H9 (cell line): ENCODE measurements at regions not wholly inside any gene's neighbourhood (a gene's known extent, or its start where the extent isn't known, plus 50 kb on each side); places are given as distances from the start of the nearest gene placed in this dataset.

ENCODE experiments used
- DNase-seq: peaks from one replicate; pipeline ENCODE4 v3.0.0-alpha.2; 2017
- H2AFZ ChIP-seq: one replicate; pipeline ENCODE4 v1.6.1; 2013; ENCODE audit warnings: mild to moderate bottlenecking, low read length, control low read depth, moderate library complexity
- H2AK5ac ChIP-seq: 2 replicates; pipeline ENCODE4 v1.6.1; 2013; ENCODE audit warnings: low read length, control low read depth, mixed read lengths; ENCODE audit not compliant: insufficient read length
- H2BK120ac ChIP-seq: one replicate; pipeline ENCODE4 v1.6.1; 2013; ENCODE audit warnings: low read depth, mild to moderate bottlenecking, low read length, control low read depth, inconsistent platforms; ENCODE audit not compliant: poor library complexity, severe bottlenecking
- H2BK12ac ChIP-seq: 2 replicates; pipeline ENCODE4 v1.6.1; 2013; ENCODE audit warnings: low read length, control low read depth, mixed read lengths, low read depth; ENCODE audit not compliant: insufficient read length
- H2BK15ac ChIP-seq: 2 replicates; pipeline ENCODE4 v1.6.1; 2013; ENCODE audit warnings: low read depth, low read length, control low read depth
- H2BK20ac ChIP-seq: one replicate; pipeline ENCODE4 v1.6.1; 2013; ENCODE audit warnings: low read depth, mild to moderate bottlenecking, low read length, control low read depth, inconsistent platforms; ENCODE audit not compliant: poor library complexity, severe bottlenecking
- H2BK5ac ChIP-seq: 2 replicates; pipeline ENCODE4 v1.6.1; 2013; ENCODE audit warnings: low read length, control low read depth, mixed read lengths; ENCODE audit not compliant: insufficient read length
- H3K14ac ChIP-seq: 2 replicates; pipeline ENCODE4 v1.6.1; 2013; ENCODE audit warnings: low read length, control low read depth; ENCODE audit not compliant: insufficient read depth
- H3K18ac ChIP-seq: 2 replicates; pipeline ENCODE4 v1.6.1; 2013; ENCODE audit warnings: low read depth, mild to moderate bottlenecking, mixed read lengths, low read length, control low read depth; ENCODE audit not compliant: insufficient read length
- H3K23ac ChIP-seq: 2 replicates; pipeline ENCODE4 v1.6.1; 2013; ENCODE audit warnings: low read length, control low read depth, mixed read lengths, low read depth; ENCODE audit not compliant: insufficient read length
- H3K23me2 ChIP-seq: 2 replicates; pipeline ENCODE4 v1.6.1; 2013; ENCODE audit warnings: low read depth, mild to moderate bottlenecking, mixed read lengths, low read length, control low read depth; ENCODE audit not compliant: insufficient read length, poor library complexity, severe bottlenecking
- H3K27ac ChIP-seq: 2 replicates; pipeline ENCODE4 v1.5.1; 2013; ENCODE audit warnings: low read length, control low read depth, mixed read lengths, low read depth; ENCODE audit not compliant: insufficient read length
- H3K27me3 ChIP-seq: 2 replicates; pipeline ENCODE4 v1.6.1; 2013; ENCODE audit warnings: low read length, control low read depth, inconsistent platforms; ENCODE audit not compliant: insufficient read depth
- H3K4ac ChIP-seq: 2 replicates; pipeline ENCODE4 v1.6.1; 2013; ENCODE audit warnings: low read depth, mild to moderate bottlenecking, control low read depth, inconsistent platforms, low read length, moderate library complexity
- H3K4me1 ChIP-seq: 2 replicates; pipeline ENCODE4 v1.6.1; 2013; ENCODE audit warnings: low read length, control low read depth, inconsistent platforms; ENCODE audit not compliant: insufficient read depth
- H3K4me2 ChIP-seq: 2 replicates; pipeline ENCODE4 v1.6.1; 2013; ENCODE audit warnings: low read length, control low read depth, mixed read lengths; ENCODE audit not compliant: insufficient read length, insufficient read depth
- H3K56ac ChIP-seq: 2 replicates; pipeline ENCODE4 v1.6.1; 2013; ENCODE audit warnings: low read depth, mild to moderate bottlenecking, mixed read lengths, low read length, control low read depth; ENCODE audit not compliant: insufficient read length
- H3K79me1 ChIP-seq: 2 replicates; pipeline ENCODE4 v1.6.1; 2013; ENCODE audit warnings: low read depth, mild to moderate bottlenecking, moderate library complexity, low read length, control low read depth, inconsistent platforms; ENCODE audit not compliant: insufficient read depth, poor library complexity, severe bottlenecking
- H3K79me2 ChIP-seq: 2 replicates; pipeline ENCODE4 v1.6.1; 2013; ENCODE audit warnings: low read length, control low read depth, inconsistent platforms; ENCODE audit not compliant: insufficient read depth
- H3K9ac ChIP-seq: 2 replicates; pipeline ENCODE4 v1.6.1; 2013; ENCODE audit warnings: low read length, control low read depth, mixed read lengths; ENCODE audit not compliant: insufficient read length; ENCODE audit errors: extremely low read depth
- H3K9me3 ChIP-seq: one replicate; pipeline ENCODE4 v1.6.1; 2013; ENCODE audit warnings: low read depth, low read length, inconsistent platforms; ENCODE audit not compliant: control insufficient read depth
- H3T11ph ChIP-seq: one replicate; pipeline ENCODE4 v1.6.1; 2013; ENCODE audit warnings: mild to moderate bottlenecking, low read length, control low read depth, inconsistent platforms
- H4K20me1 ChIP-seq: one replicate; pipeline ENCODE4 v1.6.1; 2013; ENCODE audit not compliant: control insufficient read depth, insufficient read length, insufficient read depth
- H4K5ac ChIP-seq: 2 replicates; pipeline ENCODE4 v1.6.1; 2013; ENCODE audit warnings: low read depth, mild to moderate bottlenecking, mixed read lengths, low read length, control low read depth; ENCODE audit not compliant: insufficient read length
- H4K8ac ChIP-seq: replicated peaks from 2 replicates; pipeline ENCODE4 v1.6.1; 2013; ENCODE audit warnings: low read length, control low read depth, mixed read lengths, low read depth; ENCODE audit not compliant: insufficient read length
- H4K91ac ChIP-seq: 2 replicates; pipeline ENCODE4 v1.6.1; 2013; ENCODE audit warnings: low read depth, mild to moderate bottlenecking, moderate library complexity, mixed read lengths, low read length, control low read depth; ENCODE audit not compliant: insufficient read length
- H3K27ac Mint-ChIP-seq, 3 experiments: 2 replicates in 2 of 3; 3 replicates in 1 of 3; pipeline ENCODE4 v1.8.0; 2020 to 2021; ENCODE audit warnings: mixed read lengths in 3 of 3, mild to moderate bottlenecking in 1 of 3, moderate library complexity in 1 of 3
- H3K27me3 Mint-ChIP-seq: 2 replicates; pipeline ENCODE4 v1.8.0; 2021; ENCODE audit warnings: low read depth, mild to moderate bottlenecking, moderate library complexity, mixed read lengths
- H3K36me3 Mint-ChIP-seq, 3 experiments: 2 replicates in 2 of 3; 3 replicates in 1 of 3; pipeline ENCODE4 v1.8.0; 2020 to 2021; ENCODE audit warnings: low read depth in 3 of 3, mixed read lengths in 3 of 3; ENCODE audit not compliant: insufficient read depth in 1 of 3
- H3K4me1 Mint-ChIP-seq, 2 experiments: 2 replicates each; pipeline ENCODE4 v1.8.0; 2020; ENCODE audit warnings: mixed read lengths in 2 of 2
- H3K4me3 Mint-ChIP-seq, 2 experiments: 2 replicates in 1 of 2; 3 replicates in 1 of 2; pipeline ENCODE4 v1.8.0; 2020 to 2021; ENCODE audit warnings: mild to moderate bottlenecking in 2 of 2, mixed read lengths in 2 of 2, moderate library complexity in 1 of 2
- H3K9me3 Mint-ChIP-seq, 2 experiments: 2 replicates in 1 of 2; 3 replicates in 1 of 2; pipeline ENCODE4 v1.8.0; 2020; ENCODE audit warnings: mild to moderate bottlenecking in 2 of 2, mixed read lengths in 2 of 2, moderate library complexity in 1 of 2
- CTCF ChIP-seq: fragments of 200-600 bp; sonication (generic); conservative IDR thresholded peaks from 3 replicates; pipeline ENCODE4 v1.8.0; 2021; ENCODE audit warnings: antibody characterized with exemption, mild to moderate bottlenecking
- WGBS: extraction: QIAGEN DNeasy Blood & Tissue Kit; methylation state at CpG from one replicate; pipeline ENCODE4 v1.1.7; 2013; ENCODE audit warnings: missing lambda C conversion rate, low lambda C conversion rate, mixed read lengths; ENCODE audit not compliant: insufficient read length; ENCODE audit errors: extremely low coverage; 5-methylcytosine and 5-hydroxymethylcytosine counted together

GRCh38 chr2:200095436-200095835 is 140.1 kb downstream of the MAIP1 start:
- Histone ChIP-seq H3T11ph (no peak overlapping the region), H2AK5ac (no peak overlapping the region), H2BK5ac (no peak overlapping the region), H3K27ac (no peak overlapping the region), H3K9ac (no peak overlapping the region), H4K8ac (no peak overlapping the region), H3K4ac (no peak overlapping the region), H2BK12ac (no peak overlapping the region), H2BK15ac (no peak overlapping the region), H3K79me2 (no peaks in the 10 kb centered on the region), H3K79me1 (no peaks in the 10 kb centered on the region), H2BK120ac (no peak overlapping the region), H2AFZ (no peak overlapping the region), H3K9me3 (no peaks in the 10 kb centered on the region), H3K18ac (no peak overlapping the region), H3K4me1 (peaks cover 11% of the 10 kb centered on the region; the same call in 1 of the 2 replicates), H3K27me3 (no peaks in the 10 kb centered on the region), H2BK20ac (no peak overlapping the region), H3K14ac (no peak overlapping the region), H3K23ac (no peak overlapping the region), H3K4me2 (no peak overlapping the region), H3K23me2 (no peaks in the 10 kb centered on the region), H4K20me1 (no peaks in the 10 kb centered on the region), H4K5ac (no peak overlapping the region), H3K56ac (no peak overlapping the region), H4K91ac (no peak overlapping the region)
- H3K4me3 Mint-ChIP-seq = no peak overlapping the region
- TF ChIP-seq CTCF = no peak
- DNase-seq = no peak
- no peaks in the 10 kb centered on the region for H3K36me3 Mint-ChIP-seq
- peaks cover 21 to 28% of the 10 kb centered on the region in 2 experiments for H3K4me1 Mint-ChIP-seq
- H3K27ac Mint-ChIP-seq = no peak overlapping the region
- WGBS = no CpG with 5 or more reads among the region's 3 CpGs
- H3K27me3 Mint-ChIP-seq = no peaks in the 10 kb centered on the region
- no peaks in the 10 kb centered on the region for H3K9me3 Mint-ChIP-seq
